Inflammatory macrophage treated with lipopolysaccharide for 1 hour (primary cell): ENCODE measurements at regions not wholly inside any gene's neighbourhood (a gene's known extent, or its start where the extent isn't known, plus 50 kb on each side); places are given as distances from the start of the nearest gene placed in this dataset.

ENCODE experiments used
- DNase-seq, 2 donors: peaks; one replicate each; pipeline ENCODE4 v3.0.0-alpha.2; 2020 to 2022

- DNase-seq, result no peak
Measured at GRCh38 chr19:31562966-31563612, 213.9 kb upstream of the TSHZ3 start.

- DNase-seq, result no peak
Measured at GRCh38 chr19:31567776-31568175, 218.5 kb upstream of the TSHZ3 start.

- no peak for DNase-seq
Measured at GRCh38 chr19:31568724-31569123, 219.5 kb upstream of the TSHZ3 start.

GRCh38 chr19:31570718-31571117, 221.5 kb upstream of the TSHZ3 start:
- no peak for DNase-seq

- no peak for DNase-seq
Measured at GRCh38 chr19:31572102-31572975, 223.1 kb upstream of the TSHZ3 start.

- no peak for DNase-seq
Measured at GRCh38 chr19:31572976-31573298, 223.7 kb upstream of the TSHZ3 start.

- no peak for DNase-seq
Measured at GRCh38 chr19:31574251-31574973, 225.2 kb upstream of the TSHZ3 start.

GRCh38 chr19:31575846-31576335, 226.7 kb upstream of the TSHZ3 start:
- no peak for DNase-seq

GRCh38 chr19:31578326-31578725, 229.1 kb upstream of the TSHZ3 start:
- no peak for DNase-seq

GRCh38 chr19:31583148-31583547, 233.9 kb upstream of the TSHZ3 start:
- no peak for DNase-seq

GRCh38 chr19:31586282-31586681, 237.0 kb upstream of the TSHZ3 start:
- DNase-seq, result no peak

GRCh38 chr19:31589109-31589508, 239.9 kb upstream of the TSHZ3 start:
- DNase-seq, result no peak

GRCh38 chr19:31591258-31591657, 242.0 kb upstream of the TSHZ3 start:
- DNase-seq, result no peak

- DNase-seq, result no peak
Measured at GRCh38 chr19:31592456-31592855, 243.2 kb upstream of the TSHZ3 start.

GRCh38 chr19:31594701-31595100, 245.5 kb upstream of the TSHZ3 start:
- no peak for DNase-seq

- DNase-seq, result no peak
Measured at GRCh38 chr19:31595521-31595920, 246.3 kb upstream of the TSHZ3 start.

- no peak for DNase-seq
Measured at GRCh38 chr19:31596751-31597150, 247.5 kb upstream of the TSHZ3 start.

- no peak for DNase-seq
Measured at GRCh38 chr19:31597616-31598015, 248.4 kb upstream of the TSHZ3 start.

- no peak for DNase-seq
Measured at GRCh38 chr19:31598730-31599238, 249.5 kb upstream of the TSHZ3 start.

GRCh38 chr19:31600731-31601295, 251.6 kb upstream of the TSHZ3 start:
- DNase-seq, result no peak

GRCh38 chr19:31601855-31602254, 252.6 kb upstream of the TSHZ3 start:
- no peak for DNase-seq

GRCh38 chr19:31602548-31602947, 253.3 kb upstream of the TSHZ3 start:
- DNase-seq, result no peak

- DNase-seq, result no peak
Measured at GRCh38 chr19:31604493-31605040, 255.3 kb upstream of the TSHZ3 start.
